HL-60 (cell line): ENCODE measurements at regions not wholly inside any gene's neighbourhood (a gene's known extent, or its start where the extent isn't known, plus 50 kb on each side); places are given as distances from the start of the nearest gene placed in this dataset.
"Not testable (repeated sequence)": the region's sequence is repeated elsewhere in the genome, so short reads cannot be mapped to it uniquely, and the experiment has no call there.

Source experiments
- DNase-seq, 2 experiments: peaks; one replicate each; pipeline ENCODE4 v3.0.0-alpha.2; 2010 to 2020; ENCODE audit warnings: low read depth in 1 of 2, low spot score in 1 of 2
- H3K27ac ChIP-seq: fragments of 250-450 bp; sonication (Bioruptor Pico); replicated peaks from 2 replicates; pipeline ENCODE4 v1.5.1; 2020; ENCODE audit warnings: mild to moderate bottlenecking, moderate library complexity
- H3K27me3 ChIP-seq: fragments of 250-450 bp; sonication (Bioruptor Pico); 2 replicates; pipeline ENCODE4 v1.5.1; 2021; ENCODE audit warnings: mild to moderate bottlenecking, moderate library complexity; ENCODE audit not compliant: insufficient read depth, poor library complexity, severe bottlenecking
- H3K4me3 ChIP-seq: replicated peaks from 2 replicates; pipeline ENCODE4 v1.5.1; 2011; ENCODE audit warnings: mild to moderate bottlenecking, control low read depth, low read length; ENCODE audit not compliant: insufficient read depth
- CTCF ChIP-seq: IDR thresholded peaks from one replicate; pipeline ENCODE4 v1.5.1; 2011; ENCODE audit warnings: low read length, control low read depth, inconsistent platforms; ENCODE audit not compliant: insufficient read depth
- GABPA ChIP-seq: IDR thresholded peaks from 2 replicates; pipeline ENCODE4 v1.6.1; 2012; ENCODE audit warnings: low read depth
- POLR2AphosphoS5 ChIP-seq: IDR thresholded peaks from 2 replicates; pipeline ENCODE4 v1.6.1; 2012; ENCODE audit warnings: low read depth
- REST ChIP-seq: IDR thresholded peaks from 2 replicates; pipeline ENCODE4 v1.6.1; 2012; ENCODE audit warnings: low read depth; ENCODE audit not compliant: insufficient replicate concordance
- SPI1 ChIP-seq: IDR thresholded peaks from 2 replicates; pipeline ENCODE4 v1.6.1; 2012; ENCODE audit warnings: low read depth, mild to moderate bottlenecking, borderline replicate concordance

- Histone ChIP-seq H3K27ac (no peak overlapping the region), H3K27me3 (no peaks in the 10 kb centered on the region), H3K4me3 (no peak overlapping the region)
- no peak for TF ChIP-seq SPI1
- no peak for TF ChIP-seq REST
- no peak for TF ChIP-seq GABPA
- TF ChIP-seq CTCF, result no peak
- TF ChIP-seq POLR2AphosphoS5, result no peak
- no peak for DNase-seq
These were observed 209.0 kb upstream of the NT5E start for GRCh38 chr6:85240787-85241385.

- no peak for DNase-seq
- no peak overlapping the region for H3K27ac ChIP-seq
- TF ChIP-seq POLR2AphosphoS5 (no peak), GABPA (no peak), REST (no peak), CTCF (no peak), SPI1 (no peak)
- no peak overlapping the region for H3K4me3 ChIP-seq
- no peaks in the 10 kb centered on the region for H3K27me3 ChIP-seq
These were observed 212.4 kb upstream of the NT5E start for GRCh38 chr6:85237478-85237877.

- no peak for DNase-seq
- TF ChIP-seq SPI1 (no peak), CTCF (no peak), POLR2AphosphoS5 (no peak), GABPA (no peak), REST (no peak)
- H3K27me3 ChIP-seq, result no peaks in the 10 kb centered on the region
- H3K4me3 ChIP-seq, result no peak overlapping the region
- no peak overlapping the region for H3K27ac ChIP-seq
These were observed 213.2 kb upstream of the NT5E start for GRCh38 chr6:85236636-85237035.

- not testable (repeated sequence) for H3K4me3 ChIP-seq, DNase-seq, H3K27me3 ChIP-seq, H3K27ac ChIP-seq
These were observed 222.5 kb upstream of the NT5E start for GRCh38 chr6:85227345-85227744.

GRCh38 chr6:85212794-85213193, 237.1 kb upstream of the NT5E start:
- H3K4me3 ChIP-seq, H3K27ac ChIP-seq, H3K27me3 ChIP-seq, DNase-seq: not testable (repeated sequence)
